Testis (tissue), 2 donors: ENCODE measurements at regions not wholly inside any gene's neighbourhood (a gene's known extent, or its start where the extent isn't known, plus 50 kb on each side); places are given as distances from the start of the nearest gene placed in this dataset.
A peak's percentile ranks its signal among the peaks of the same experiment; 100 is the strongest.

Experiments used
- DNase-seq: peaks from one replicate; pipeline ENCODE4 v3.0.0-alpha.2; 2019
- H3K27ac ChIP-seq, 2 donors: fragments of 200-600 bp; sonication (generic); one replicate each; pipeline ENCODE4 v1.5.1; 2019
- H3K27me3 ChIP-seq: fragments of 200-600 bp; sonication (generic); one replicate; pipeline ENCODE4 v1.5.1; 2019
- H3K36me3 ChIP-seq: fragments of 200-600 bp; sonication (generic); one replicate; pipeline ENCODE4 v1.5.1; 2017; ENCODE audit warnings: low read depth; ENCODE audit errors: missing control alignments
- H3K4me1 ChIP-seq: fragments of 200-600 bp; sonication (generic); one replicate; pipeline ENCODE4 v1.5.1; 2019
- H3K4me3 ChIP-seq, 2 donors: fragments of 200-600 bp; sonication (generic); one replicate each; pipeline ENCODE4 v1.5.1; 2017 to 2019
- H3K9me3 ChIP-seq: fragments of 200-600 bp; sonication (generic); one replicate; pipeline ENCODE4 v1.5.1; 2017
- POLR2A ChIP-seq: fragments of 450-650 bp; IDR thresholded peaks from one replicate; pipeline ENCODE4 v1.6.1; 2017; ENCODE audit warnings: antibody characterized with exemption, mild to moderate bottlenecking, moderate library complexity
- WGBS, 2 donors: methylation state at CpG; one replicate each; pipeline ENCODE4 v1.1.5; 2018; 5-methylcytosine and 5-hydroxymethylcytosine counted together
- intact Hi-C: fragments of 100-400 bp; cut with DNase I; formaldehyde crosslinking; loops from one replicate; pipeline ENCODE4 v1.15.1; 2023; ENCODE audit warnings: low total_unique reads
- TF ChIP-seq, protein P1 (sequence below), 3 experiments: fragments of 450-650 bp in 2 of 3; fragments of 200-600 bp in 1 of 3; sonication (generic) in 1 of 3; IDR thresholded peaks; one replicate each; pipeline ENCODE4 v1.5.1; 2016 to 2019; ENCODE audit warnings: antibody characterized with exemption in 3 of 3, mild to moderate bottlenecking in 2 of 3, moderate library complexity in 1 of 3

- intact Hi-C loops, result no loop called here
- 77 to 83% methylated on average over 1 of the region's 1 CpG for WGBS, 2 donors
- Histone ChIP-seq H3K4me1 (no peaks in the 10 kb centered on the region), H3K27me3 (no peaks in the 10 kb centered on the region), H3K9me3 (no peaks in the 10 kb centered on the region), H3K27ac (no peak overlapping the region), H3K4me3 (no peak overlapping the region), H3K36me3 (no peaks in the 10 kb centered on the region)
- no peak for DNase-seq
- TF ChIP-seq, protein P1, sequence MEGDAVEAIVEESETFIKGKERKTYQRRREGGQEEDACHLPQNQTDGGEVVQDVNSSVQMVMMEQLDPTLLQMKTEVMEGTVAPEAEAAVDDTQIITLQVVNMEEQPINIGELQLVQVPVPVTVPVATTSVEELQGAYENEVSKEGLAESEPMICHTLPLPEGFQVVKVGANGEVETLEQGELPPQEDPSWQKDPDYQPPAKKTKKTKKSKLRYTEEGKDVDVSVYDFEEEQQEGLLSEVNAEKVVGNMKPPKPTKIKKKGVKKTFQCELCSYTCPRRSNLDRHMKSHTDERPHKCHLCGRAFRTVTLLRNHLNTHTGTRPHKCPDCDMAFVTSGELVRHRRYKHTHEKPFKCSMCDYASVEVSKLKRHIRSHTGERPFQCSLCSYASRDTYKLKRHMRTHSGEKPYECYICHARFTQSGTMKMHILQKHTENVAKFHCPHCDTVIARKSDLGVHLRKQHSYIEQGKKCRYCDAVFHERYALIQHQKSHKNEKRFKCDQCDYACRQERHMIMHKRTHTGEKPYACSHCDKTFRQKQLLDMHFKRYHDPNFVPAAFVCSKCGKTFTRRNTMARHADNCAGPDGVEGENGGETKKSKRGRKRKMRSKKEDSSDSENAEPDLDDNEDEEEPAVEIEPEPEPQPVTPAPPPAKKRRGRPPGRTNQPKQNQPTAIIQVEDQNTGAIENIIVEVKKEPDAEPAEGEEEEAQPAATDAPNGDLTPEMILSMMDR (IDR thresholded peaks at IDR 0.05), result no peak
- TF ChIP-seq POLR2A, result no peak
Observed at GRCh38 chr20:12203981-12204380, 286.3 kb downstream of the BTBD3 start.

- H3K27ac ChIP-seq, result no peak overlapping the region
- 39 to 50% methylated on average over 1 of the region's 1 CpG for WGBS, 2 donors
- H3K4me3 ChIP-seq, result no peak overlapping the region
- H3K9me3 ChIP-seq, result no peaks in the 10 kb centered on the region
- H3K27me3 ChIP-seq, result no peaks in the 10 kb centered on the region
- TF ChIP-seq, protein P1 (IDR thresholded peaks at IDR 0.05), result peak in 2 of 3 experiments; percentile 7 to 65
- TF ChIP-seq POLR2A, result no peak
- peak; percentile 29 for DNase-seq
- intact Hi-C loops, result no loop called here
- no peaks in the 10 kb centered on the region for H3K4me1 ChIP-seq
- H3K36me3 ChIP-seq, result no peaks in the 10 kb centered on the region
Observed at GRCh38 chr20:12207875-12208274, 290.2 kb downstream of the BTBD3 start.

- Histone ChIP-seq H3K36me3 (no peaks in the 10 kb centered on the region), H3K4me1 (no peaks in the 10 kb centered on the region), H3K4me3 (no peak overlapping the region), H3K27ac (no peak overlapping the region), H3K9me3 (no peaks in the 10 kb centered on the region), H3K27me3 (no peaks in the 10 kb centered on the region)
- no peak for TF ChIP-seq POLR2A
- TF ChIP-seq, protein P1 (IDR thresholded peaks at IDR 0.05), result no peak
- intact Hi-C loops, result no loop called here
- 86 to 95% methylated on average over 3 of the region's 3 CpGs for WGBS, 2 donors
- no peak for DNase-seq
Observed at GRCh38 chr20:12210591-12210990, 292.9 kb downstream of the BTBD3 start.

- intact Hi-C loops, result no loop called here
- Histone ChIP-seq H3K27me3 (no peaks in the 10 kb centered on the region), H3K36me3 (no peaks in the 10 kb centered on the region), H3K4me1 (no peaks in the 10 kb centered on the region), H3K27ac (no peak overlapping the region), H3K4me3 (no peak overlapping the region), H3K9me3 (no peaks in the 10 kb centered on the region)
- TF ChIP-seq POLR2A, result no peak
- TF ChIP-seq, protein P1 (IDR thresholded peaks at IDR 0.05), result no peak
- 68 to 80% methylated on average over 4 of the region's 4 CpGs for WGBS, 2 donors
- no peak for DNase-seq
Observed at GRCh38 chr20:12211361-12211760, 293.7 kb downstream of the BTBD3 start.

GRCh38 chr20:12217382-12217781 lies 299.7 kb downstream of the BTBD3 start:
- no peaks in the 10 kb centered on the region for H3K36me3 ChIP-seq
- TF ChIP-seq, protein P1 (IDR thresholded peaks at IDR 0.05), result no peak
- TF ChIP-seq POLR2A, result no peak
- H3K27me3 ChIP-seq, result no peaks in the 10 kb centered on the region
- intact Hi-C loops, result no loop called here
- no peak overlapping the region for H3K4me3 ChIP-seq
- no peaks in the 10 kb centered on the region for H3K4me1 ChIP-seq
- no peak overlapping the region for H3K27ac ChIP-seq
- DNase-seq, result no peak
- no peaks in the 10 kb centered on the region for H3K9me3 ChIP-seq
